Astrocyte (in vitro differentiated cells and primary cell): ENCODE measurements at regions not wholly inside any gene's neighbourhood (a gene's known extent, or its start where the extent isn't known, plus 50 kb on each side); places are given as distances from the start of the nearest gene placed in this dataset.

ENCODE experiments used
- EZH2 ChIP-seq: IDR thresholded peaks from 2 replicates; pipeline ENCODE4 v1.6.1; 2012; ENCODE audit warnings: mild to moderate bottlenecking, low read length, inconsistent platforms; ENCODE audit not compliant: insufficient read depth
- TF ChIP-seq, protein P1 (sequence below): IDR thresholded peaks from 2 replicates; pipeline ENCODE4 v1.5.1; 2011; ENCODE audit warnings: low read depth, mild to moderate bottlenecking, inconsistent platforms, low read length, moderate library complexity; ENCODE audit not compliant: insufficient read depth

DNA sequence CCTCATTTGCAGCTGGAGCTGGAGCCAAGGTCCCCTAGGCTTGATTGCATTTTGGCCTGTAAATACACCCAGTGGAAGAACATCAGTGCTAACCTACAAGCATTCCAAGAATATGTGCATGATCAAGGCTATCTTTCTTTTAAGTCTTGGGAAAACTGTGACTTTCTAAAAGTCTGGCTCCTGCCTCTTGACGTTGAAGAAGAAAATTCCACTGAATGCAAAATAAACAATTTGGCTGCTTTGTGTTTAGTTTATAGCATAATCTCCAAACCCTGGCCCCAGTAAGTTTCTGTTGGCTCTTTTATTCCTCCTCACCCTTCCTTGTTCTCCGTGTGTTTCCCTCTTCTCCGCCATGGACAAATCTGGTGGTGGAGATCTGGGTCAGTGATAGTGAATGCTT lies 109.3 kb upstream of the TLE1 start:
- TF ChIP-seq, protein P1, sequence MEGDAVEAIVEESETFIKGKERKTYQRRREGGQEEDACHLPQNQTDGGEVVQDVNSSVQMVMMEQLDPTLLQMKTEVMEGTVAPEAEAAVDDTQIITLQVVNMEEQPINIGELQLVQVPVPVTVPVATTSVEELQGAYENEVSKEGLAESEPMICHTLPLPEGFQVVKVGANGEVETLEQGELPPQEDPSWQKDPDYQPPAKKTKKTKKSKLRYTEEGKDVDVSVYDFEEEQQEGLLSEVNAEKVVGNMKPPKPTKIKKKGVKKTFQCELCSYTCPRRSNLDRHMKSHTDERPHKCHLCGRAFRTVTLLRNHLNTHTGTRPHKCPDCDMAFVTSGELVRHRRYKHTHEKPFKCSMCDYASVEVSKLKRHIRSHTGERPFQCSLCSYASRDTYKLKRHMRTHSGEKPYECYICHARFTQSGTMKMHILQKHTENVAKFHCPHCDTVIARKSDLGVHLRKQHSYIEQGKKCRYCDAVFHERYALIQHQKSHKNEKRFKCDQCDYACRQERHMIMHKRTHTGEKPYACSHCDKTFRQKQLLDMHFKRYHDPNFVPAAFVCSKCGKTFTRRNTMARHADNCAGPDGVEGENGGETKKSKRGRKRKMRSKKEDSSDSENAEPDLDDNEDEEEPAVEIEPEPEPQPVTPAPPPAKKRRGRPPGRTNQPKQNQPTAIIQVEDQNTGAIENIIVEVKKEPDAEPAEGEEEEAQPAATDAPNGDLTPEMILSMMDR, result no peak
- no peak for TF ChIP-seq EZH2
